NCI-H1694 treated with DMSO at 0.1 percent for 48 hours (cell line): ENCODE measurements at regions not wholly inside any gene's neighbourhood (a gene's known extent, or its start where the extent isn't known, plus 50 kb on each side); places are given as distances from the start of the nearest gene placed in this dataset.
"Not testable (repeated sequence)": the region's sequence is repeated elsewhere in the genome, so short reads cannot be mapped to it uniquely, and the experiment has no call there.

Experiments
- DNase-seq: peaks from one replicate; lab custom pipeline; 2025; lab: John Stamatoyannopoulos, UW

GRCh38 chr4:52512291-52512690 lies 146.8 kb downstream of the USP46 start:
- DNase-seq, result no peak

- not testable (repeated sequence) for DNase-seq
Measured at GRCh38 chr4:52522093-52522492, 137.0 kb downstream of the USP46 start.

DNA sequence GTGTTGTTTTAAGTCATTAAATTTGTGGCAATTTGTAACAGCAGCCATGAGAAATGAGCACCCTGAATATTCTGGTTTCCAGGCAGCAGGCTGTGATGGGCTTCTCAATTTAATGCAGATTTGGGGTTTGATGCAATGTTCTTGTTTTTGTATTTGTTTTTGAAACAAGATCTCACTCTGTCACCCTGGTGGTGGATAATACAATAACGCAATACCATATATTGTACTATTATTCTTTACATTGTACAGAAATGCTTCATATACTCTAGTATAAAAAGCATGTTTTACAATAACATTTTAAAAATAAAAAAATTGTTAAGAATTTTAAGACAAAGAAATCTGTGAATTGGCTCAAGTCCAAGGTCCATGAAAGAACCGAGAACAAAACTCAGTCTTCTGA lies 129.1 kb downstream of the USP46 start:
- no peak for DNase-seq

GRCh38 chr4:52535793-52536192 lies 123.3 kb downstream of the USP46 start:
- no peak for DNase-seq
